Activated gamma-delta T cell treated with anti-CD3 and anti-CD28 coated beads, Interleukin-2, amount 50 U/mL, for 16 hours (primary cell): ENCODE measurements at regions not wholly inside any gene's neighbourhood (a gene's known extent, or its start where the extent isn't known, plus 50 kb on each side); places are given as distances from the start of the nearest gene placed in this dataset.
"Not testable (repeated sequence)": the region's sequence is repeated elsewhere in the genome, so short reads cannot be mapped to it uniquely, and the experiment has no call there.

Source experiments
- DNase-seq: peaks from one replicate; pipeline ENCODE4 v3.0.0-alpha.2; 2020; ENCODE audit warnings: low read depth

DNA sequence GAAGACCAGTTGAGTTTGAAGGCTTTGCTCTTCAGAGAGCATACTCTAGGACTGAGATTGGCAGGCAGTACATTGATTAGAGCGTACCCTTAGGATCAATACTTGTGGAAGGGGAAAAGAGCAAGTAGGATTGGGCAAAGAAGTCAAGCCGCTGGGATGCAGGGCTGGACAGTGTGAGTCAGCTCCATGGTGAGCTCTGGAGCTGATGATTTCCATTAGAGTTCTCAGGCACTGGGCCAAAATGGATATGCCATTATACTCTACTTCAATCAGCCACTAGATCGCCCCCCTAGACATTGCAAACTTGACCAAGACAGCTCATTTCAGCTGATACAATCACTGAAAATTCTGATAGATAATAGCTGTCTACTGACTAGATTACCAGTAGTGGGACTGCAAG lies 432.7 kb upstream of the ALCAM start:
- no peak for DNase-seq

GRCh38 chr3:104935613-104936012 lies 431.1 kb upstream of the ALCAM start:
- DNase-seq, result no peak

GRCh38 chr3:104939196-104939595 lies 427.5 kb upstream of the ALCAM start:
- DNase-seq, result no peak

GRCh38 chr3:104941785-104942184 lies 424.9 kb upstream of the ALCAM start:
- no peak for DNase-seq

DNA sequence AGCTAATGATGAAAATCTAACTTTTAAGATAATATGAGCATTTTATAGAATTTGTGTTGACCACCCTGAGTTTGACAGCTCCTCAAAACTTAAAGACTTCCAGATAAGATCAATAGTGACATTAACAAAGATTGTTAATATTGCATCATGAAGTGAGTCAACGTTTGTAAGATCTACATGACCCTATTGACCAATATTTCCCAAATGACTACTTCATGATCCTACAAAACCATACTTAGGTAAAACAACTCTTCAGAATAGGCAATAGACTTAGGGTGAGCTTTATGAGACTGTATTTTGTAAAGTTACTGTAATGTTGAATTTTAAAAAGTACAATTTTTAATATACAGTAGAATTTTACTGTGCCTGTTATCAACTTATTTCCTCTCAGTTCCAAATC lies 422.7 kb upstream of the ALCAM start:
- no peak for DNase-seq

DNA sequence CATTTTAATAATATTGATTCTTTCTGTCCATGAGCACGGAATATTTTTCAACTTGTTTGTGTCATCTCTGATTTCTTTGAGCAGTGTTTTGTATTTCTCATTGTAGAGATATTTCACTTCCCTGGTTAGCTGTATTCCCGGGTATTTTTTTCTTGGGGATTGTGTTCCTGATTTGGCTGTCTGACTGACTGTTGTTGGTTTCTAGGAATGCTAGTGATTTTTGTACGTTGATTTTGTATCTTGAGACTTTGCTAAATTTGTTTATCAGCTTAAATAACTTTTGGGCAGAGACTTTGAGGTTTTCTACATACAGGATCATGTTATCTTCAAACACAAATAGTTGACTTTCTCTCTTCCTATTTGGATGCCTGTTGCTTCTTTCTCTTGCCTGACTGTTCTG lies 418.8 kb upstream of the ALCAM start:
- no peak for DNase-seq

GRCh38 chr3:104949810-104950209 lies 416.9 kb upstream of the ALCAM start:
- not testable (repeated sequence) for DNase-seq

- no peak for DNase-seq
Measured at GRCh38 chr3:104951426-104951825, 415.3 kb upstream of the ALCAM start.

GRCh38 chr3:104952146-104952972 lies 414.4 kb upstream of the ALCAM start:
- DNase-seq, result no peak

- DNase-seq, result no peak
Measured at GRCh38 chr3:104956620-104957345, 409.9 kb upstream of the ALCAM start.

DNA sequence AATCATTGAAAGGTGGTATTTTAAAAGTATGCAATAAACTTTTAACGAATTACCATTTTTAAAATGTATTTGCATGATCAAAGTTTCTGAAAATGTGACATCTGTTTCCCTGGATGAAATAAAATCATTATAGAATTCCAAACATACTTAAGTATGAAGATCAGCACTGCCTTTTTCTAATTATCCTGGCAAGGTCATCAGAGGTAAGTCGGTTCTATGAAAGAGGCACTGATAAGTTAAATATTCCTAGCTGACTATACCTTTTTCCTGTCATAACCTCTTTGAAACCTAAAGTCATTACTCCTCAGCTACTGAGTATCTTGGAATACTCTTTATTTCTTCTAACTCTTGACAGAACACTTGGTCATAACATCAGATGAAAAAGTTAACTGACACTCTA lies 406.1 kb upstream of the ALCAM start:
- no peak for DNase-seq

GRCh38 chr3:104961851-104962250 lies 404.9 kb upstream of the ALCAM start:
- DNase-seq, result no peak

DNA sequence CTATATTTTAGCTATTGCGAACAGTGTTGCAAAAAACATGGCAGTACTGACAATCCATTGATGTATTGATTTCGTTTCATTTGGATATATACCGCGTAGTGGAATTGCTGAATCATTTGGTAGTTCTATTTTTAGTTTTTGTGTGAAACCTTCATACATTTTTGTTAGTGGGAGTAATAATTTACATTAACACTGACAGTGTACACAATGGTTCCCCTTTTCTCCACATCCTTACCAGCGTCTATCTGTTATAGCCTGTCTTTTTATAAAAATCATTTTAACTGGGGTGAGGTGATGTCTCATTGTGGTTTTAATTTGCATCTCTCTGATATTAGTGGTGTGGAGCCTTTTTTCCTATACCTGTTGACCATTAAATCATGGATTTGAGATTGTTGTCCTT lies 392.4 kb upstream of the ALCAM start:
- no peak for DNase-seq

DNA sequence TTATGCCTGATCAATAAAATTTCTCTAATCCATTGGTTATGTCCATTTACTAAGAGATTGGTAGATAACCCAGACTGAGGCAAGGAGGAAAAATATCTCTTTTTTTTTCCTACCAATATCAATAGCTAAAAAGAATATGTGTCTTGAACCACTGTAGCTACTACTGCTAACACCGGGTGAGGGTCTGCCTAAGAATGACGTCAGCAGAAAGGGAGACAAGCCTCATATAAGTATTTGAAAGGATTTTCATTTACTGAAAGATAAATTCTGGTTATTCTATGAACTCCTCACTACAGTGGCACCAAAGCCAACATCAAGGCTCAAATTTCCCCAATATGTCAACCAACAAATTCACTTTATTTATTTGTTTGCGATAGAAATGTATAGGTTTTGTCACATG lies 389.0 kb upstream of the ALCAM start:
- no peak for DNase-seq

DNA sequence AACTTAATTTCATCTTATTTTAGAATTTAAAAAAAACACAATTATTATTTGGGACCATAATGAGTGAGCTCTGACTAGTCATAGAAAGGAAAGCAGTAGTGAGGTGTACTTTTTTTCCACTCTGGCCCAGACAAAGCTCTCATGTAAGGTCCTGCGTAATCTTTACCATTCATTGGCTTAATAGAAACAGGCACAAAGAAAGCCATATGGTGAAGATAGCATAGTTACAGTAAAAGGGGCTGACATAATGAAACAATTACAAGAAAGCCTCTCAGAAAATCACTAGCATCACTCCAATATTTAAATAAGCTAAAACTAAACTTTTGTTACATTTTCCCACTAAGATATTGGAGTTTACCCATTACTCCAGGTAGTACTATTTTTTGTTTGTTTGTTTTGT lies 384.6 kb upstream of the ALCAM start:
- DNase-seq, result no peak

- no peak for DNase-seq
Measured at GRCh38 chr3:104987859-104988258, 378.9 kb upstream of the ALCAM start.

DNA sequence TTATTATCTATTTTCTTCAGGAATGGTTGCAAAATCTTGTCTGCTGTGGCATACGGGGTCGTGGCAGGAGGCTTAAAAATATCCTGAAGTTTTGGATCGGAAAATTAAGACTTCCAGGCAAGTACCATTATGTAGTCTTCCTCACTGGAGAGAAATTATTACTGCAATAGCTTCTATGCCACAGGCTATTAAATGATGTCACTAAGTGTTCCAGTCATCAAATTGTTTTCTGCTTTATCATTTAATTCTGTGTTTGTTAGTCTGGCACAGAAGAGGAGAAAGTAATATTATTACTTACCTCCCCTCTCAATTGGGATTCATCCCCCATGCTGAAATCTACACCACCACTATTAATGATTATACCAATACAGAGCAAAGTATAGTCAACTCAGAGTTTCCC lies 378.2 kb upstream of the ALCAM start:
- no peak for DNase-seq

- DNase-seq, result no peak
Measured at GRCh38 chr3:104989878-104990277, 376.8 kb upstream of the ALCAM start.

GRCh38 chr3:104990758-104991157 lies 376.0 kb upstream of the ALCAM start:
- no peak for DNase-seq

DNA sequence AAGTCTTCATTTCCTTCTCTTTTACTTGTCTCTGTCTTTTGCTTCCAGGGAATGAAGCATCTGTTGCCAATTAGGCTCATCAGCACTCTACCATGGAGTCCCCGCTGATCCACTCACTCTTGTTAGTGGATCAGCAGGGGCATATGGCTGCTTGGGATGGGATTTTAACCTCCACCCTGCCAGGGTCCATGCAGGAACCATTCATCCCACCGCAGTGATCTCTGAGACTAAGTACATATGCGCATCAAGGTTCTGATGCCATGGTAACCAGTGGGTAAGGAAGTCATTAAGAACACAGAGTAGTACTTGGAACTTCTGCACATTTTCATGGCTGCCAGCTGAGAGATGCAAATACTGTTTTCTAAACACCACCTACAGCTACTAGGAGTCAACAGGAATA lies 374.0 kb upstream of the ALCAM start:
- DNase-seq, result no peak

GRCh38 chr3:105006164-105006563 lies 360.5 kb upstream of the ALCAM start:
- DNase-seq, result no peak

GRCh38 chr3:105013657-105014056 lies 353.1 kb upstream of the ALCAM start:
- no peak for DNase-seq

DNA sequence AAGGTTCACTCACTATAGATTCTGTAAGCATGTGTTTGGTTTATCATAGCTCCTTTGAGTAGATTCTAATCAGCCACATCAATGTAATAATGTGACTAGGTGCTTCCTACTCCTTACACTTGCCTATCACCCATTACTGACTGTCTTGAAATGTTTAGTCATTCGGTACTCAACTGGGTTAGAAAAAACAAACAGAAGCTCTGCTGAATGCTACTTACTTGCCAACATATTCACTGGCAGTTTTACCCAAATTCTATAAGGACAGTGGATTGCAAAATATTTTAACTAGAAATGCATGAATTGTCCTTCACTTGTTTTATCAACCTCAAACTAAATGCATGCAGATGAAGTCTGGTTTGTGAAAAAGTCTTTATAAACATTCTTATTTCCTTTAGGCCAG lies 352.1 kb upstream of the ALCAM start:
- no peak for DNase-seq

- no peak for DNase-seq
Measured at GRCh38 chr3:105022813-105023212, 343.9 kb upstream of the ALCAM start.
